ENCODE measurements at regions not wholly inside any gene's neighbourhood (a gene's known extent, or its start where the extent isn't known, plus 50 kb on each side); places are given as distances from the start of the nearest gene placed in this dataset.
"Not testable (repeated sequence)": the region's sequence is repeated elsewhere in the genome, so short reads cannot be mapped to it uniquely, and the experiment has no call there.

GRCh38 chr12:22812531-22812930 lies 187.6 kb downstream of the ETNK1 start:
- DNase-seq: no peak

- no peak for DNase-seq
Observed at GRCh38 chr12:22821985-22822384, 197.0 kb downstream of the ETNK1 start.

GRCh38 chr12:22826026-22826425 lies 201.1 kb downstream of the ETNK1 start:
- no peak for DNase-seq

GRCh38 chr12:22826446-22826981 lies 201.5 kb downstream of the ETNK1 start:
- not testable (repeated sequence) for DNase-seq

GRCh38 chr12:22828066-22828465 lies 203.1 kb downstream of the ETNK1 start:
- DNase-seq: peak; percentile 45

GRCh38 chr12:22835431-22835830 lies 210.5 kb downstream of the ETNK1 start:
- DNase-seq: no peak

- DNase-seq: no peak
Observed at GRCh38 chr12:22850185-22850584, 225.2 kb downstream of the ETNK1 start.

- DNase-seq: no peak
Observed at GRCh38 chr12:22851532-22851931, 226.6 kb downstream of the ETNK1 start.

GRCh38 chr12:22855456-22855855 lies 230.5 kb downstream of the ETNK1 start:
- no peak for DNase-seq

- peak; percentile 7 for DNase-seq
Observed at GRCh38 chr12:22856178-22856577, 231.2 kb downstream of the ETNK1 start.

GRCh38 chr12:22858849-22859570 lies 234.0 kb downstream of the ETNK1 start:
- DNase-seq: no peak

- no peak for DNase-seq
Observed at GRCh38 chr12:22860926-22861325, 236.0 kb downstream of the ETNK1 start.

GRCh38 chr12:22865822-22866221 lies 240.9 kb downstream of the ETNK1 start:
- DNase-seq: no peak

- no peak for DNase-seq
Observed at GRCh38 chr12:22866406-22866805, 241.4 kb downstream of the ETNK1 start.

GRCh38 chr12:22874151-22874550 lies 249.2 kb downstream of the ETNK1 start:
- no peak for DNase-seq

GRCh38 chr12:22876262-22876661 lies 251.3 kb downstream of the ETNK1 start:
- no peak for DNase-seq

- DNase-seq: no peak
Observed at GRCh38 chr12:22879203-22879602, 254.2 kb downstream of the ETNK1 start.

GRCh38 chr12:22880331-22880730 lies 255.4 kb downstream of the ETNK1 start:
- DNase-seq: no peak

GRCh38 chr12:22880807-22881206 lies 255.8 kb downstream of the ETNK1 start:
- no peak for DNase-seq

- no peak for DNase-seq
Observed at GRCh38 chr12:22881878-22882385, 257.0 kb downstream of the ETNK1 start.

- DNase-seq: no peak
Observed at GRCh38 chr12:22882559-22882958, 257.6 kb downstream of the ETNK1 start.

GRCh38 chr12:22893878-22894277 lies 268.9 kb downstream of the ETNK1 start:
- DNase-seq: no peak

- DNase-seq: no peak
Observed at GRCh38 chr12:22899184-22899583, 274.2 kb downstream of the ETNK1 start.

GRCh38 chr12:22900401-22900800 lies 275.4 kb downstream of the ETNK1 start:
- no peak for DNase-seq

- DNase-seq: no peak
Observed at GRCh38 chr12:22904485-22904884, 279.5 kb downstream of the ETNK1 start.
